Stimulated activated CD8-positive, alpha-beta memory T cell treated with anti-CD3 and anti-CD28 coated beads, Interleukin-4, amount 100 ng/mL, for 24 hours (primary cell): ENCODE measurements at regions not wholly inside any gene's neighbourhood (a gene's known extent, or its start where the extent isn't known, plus 50 kb on each side); places are given as distances from the start of the nearest gene placed in this dataset.

Source experiments
- DNase-seq: peaks from one replicate; pipeline ENCODE4 v3.0.0-alpha.2; 2020; ENCODE audit warnings: low read depth

DNA sequence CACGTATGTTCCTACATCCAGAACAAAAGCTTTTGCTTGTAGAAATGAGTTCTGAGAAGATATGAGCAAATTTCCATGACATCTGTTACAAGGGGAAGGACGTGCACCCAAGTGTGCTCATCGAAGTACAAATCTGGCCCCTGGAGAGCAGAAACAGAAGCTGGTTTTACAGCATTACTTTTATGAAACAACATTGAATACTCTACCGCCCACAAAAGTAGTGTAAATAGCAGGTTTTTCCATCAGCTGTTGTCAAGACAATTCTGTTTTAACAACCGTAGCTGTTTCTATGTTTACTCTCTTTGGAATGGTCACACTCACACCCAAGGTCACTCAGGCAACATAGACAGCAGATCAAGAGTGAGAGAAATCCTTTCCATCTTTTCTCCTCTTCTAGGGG lies 114.2 kb upstream of the SSTR4 start:
- no peak for DNase-seq

DNA sequence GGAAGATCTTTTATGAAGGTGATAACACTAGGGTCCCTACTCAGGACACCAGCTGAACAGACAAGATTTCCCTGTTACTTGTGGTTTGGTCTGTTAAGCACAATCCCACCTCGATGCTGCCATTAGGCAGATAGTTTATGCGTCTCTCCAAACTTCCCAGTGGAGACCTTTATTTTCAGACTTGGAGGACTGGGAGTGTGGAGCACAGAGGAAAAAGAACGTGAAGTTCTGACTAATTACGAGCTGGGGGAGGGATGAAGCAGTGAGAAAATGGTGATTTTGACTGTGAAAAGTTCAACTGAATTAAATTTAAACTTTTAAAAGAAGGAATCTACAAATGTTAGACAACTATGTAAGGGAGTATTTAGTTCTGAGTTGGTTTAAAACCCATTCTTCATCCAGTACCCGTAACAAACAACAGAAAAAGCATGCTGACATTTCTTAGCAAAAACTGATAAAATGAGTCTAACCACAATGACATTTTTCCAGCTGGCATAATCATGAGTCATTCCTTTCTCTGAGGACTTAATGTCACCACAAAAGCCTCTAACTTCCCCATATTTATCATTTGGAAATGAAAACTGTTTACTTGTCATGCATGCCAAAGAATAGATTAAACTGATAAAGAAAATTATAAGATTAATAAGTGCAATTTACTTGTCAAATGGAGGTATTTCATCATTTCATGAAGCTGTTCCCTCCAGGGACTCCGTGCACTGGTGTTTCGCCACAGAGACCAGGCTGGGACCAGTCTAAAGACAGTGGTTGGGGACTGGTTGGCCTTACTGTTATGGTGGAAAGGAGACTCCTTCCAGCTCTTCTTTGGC lies 113.3 kb upstream of the SSTR4 start:
- DNase-seq = no peak

DNA sequence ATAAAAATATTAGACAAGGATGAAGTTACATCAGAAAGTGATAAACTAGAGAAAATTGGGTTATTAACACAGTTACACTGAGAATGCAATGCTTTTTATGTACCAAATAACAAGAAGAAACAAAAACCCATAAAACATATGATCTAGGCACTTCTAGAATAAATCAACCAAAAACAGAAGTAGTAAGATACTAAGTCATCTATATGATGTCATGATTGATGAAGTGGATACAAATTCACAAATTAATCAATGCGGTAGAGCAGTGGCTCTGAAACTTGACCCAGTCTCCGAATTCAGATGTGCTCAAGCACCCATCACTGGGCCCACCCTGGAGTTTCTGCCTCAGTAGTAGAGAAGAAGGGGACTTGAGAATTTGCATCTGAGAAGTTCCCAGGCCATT lies 112.1 kb upstream of the SSTR4 start:
- no peak for DNase-seq

DNA sequence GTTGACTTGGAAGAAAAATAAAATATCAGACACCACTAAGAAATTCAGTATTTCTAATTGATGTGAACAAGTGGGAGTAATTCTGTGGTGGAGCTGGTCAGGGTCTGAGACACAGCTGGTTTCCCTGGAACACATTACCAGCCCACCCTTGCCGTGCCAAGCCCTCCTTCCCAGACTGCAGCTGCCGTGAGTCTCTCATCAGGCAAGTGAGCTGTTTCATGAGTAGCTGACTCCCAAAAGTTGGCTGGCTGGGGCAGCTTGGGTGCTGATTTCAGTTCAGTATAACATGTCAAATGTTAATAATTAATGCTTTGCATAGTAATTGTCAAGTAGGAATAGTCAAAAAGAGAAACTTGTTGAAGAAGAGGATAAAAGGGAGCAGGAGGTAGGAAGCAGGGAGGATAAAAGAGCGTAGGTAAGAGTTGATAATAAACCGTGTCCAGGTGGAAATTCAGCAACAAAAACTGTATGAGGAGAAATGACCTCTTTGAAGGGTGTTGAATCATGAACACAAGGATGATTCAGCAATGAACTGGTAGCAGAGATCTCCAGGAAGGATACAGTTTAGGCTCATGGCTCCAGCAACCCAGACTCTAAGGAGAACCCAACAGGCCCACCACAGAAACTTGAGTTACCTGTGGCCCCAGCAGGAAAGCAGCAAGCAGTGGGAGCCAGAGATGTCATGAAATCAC lies 110.9 kb upstream of the SSTR4 start:
- no peak for DNase-seq

DNA sequence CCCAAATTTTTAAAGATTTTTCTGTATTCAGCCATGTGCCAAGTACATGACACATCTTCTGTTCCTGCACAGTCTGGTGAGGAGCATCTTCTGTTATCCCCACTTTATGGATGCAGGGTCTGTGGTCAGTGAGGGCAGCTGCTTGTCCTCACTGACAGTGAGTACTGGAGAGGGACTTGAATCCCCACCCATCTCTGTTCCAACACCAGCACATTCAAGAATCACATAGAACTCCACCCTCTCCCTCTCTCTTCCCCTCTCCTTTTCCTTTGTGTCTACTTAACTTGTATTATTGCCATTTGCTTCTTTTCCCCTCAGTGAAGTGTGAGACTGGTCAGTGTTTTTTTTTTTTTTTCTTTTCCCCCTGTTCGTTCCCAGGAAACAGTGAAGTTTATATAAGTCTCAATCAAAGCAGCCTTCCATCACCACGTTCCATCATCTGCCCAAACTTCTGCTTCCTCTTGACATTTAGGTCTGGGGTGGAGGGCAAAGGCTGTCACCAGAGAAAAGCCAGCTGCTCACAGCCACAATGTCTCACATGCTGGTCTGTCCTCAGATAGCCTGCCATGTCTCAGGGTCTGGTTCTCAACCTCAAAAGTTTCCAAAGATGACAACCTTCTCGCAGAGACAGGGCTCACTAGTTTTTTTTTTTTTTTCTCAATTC lies 110.0 kb upstream of the SSTR4 start:
- DNase-seq = no peak

DNA sequence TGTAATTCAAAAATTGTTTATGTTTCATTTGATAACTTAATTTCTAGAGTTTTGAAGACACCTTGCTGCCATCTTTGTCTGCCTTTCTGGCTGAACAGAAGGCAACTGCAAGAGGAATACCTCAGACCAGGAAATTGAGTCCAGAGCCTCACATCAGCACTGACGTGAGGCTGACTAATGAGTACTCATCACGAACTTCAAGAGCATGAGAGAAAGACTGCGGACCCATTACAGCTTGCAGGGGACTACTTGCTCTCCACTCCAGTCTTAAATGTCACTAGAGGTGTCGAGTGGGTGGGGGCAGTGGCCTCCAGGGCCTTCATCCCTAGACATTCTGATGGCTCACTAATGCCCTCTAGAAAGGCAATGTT lies 109.5 kb upstream of the SSTR4 start:
- no peak for DNase-seq

DNA sequence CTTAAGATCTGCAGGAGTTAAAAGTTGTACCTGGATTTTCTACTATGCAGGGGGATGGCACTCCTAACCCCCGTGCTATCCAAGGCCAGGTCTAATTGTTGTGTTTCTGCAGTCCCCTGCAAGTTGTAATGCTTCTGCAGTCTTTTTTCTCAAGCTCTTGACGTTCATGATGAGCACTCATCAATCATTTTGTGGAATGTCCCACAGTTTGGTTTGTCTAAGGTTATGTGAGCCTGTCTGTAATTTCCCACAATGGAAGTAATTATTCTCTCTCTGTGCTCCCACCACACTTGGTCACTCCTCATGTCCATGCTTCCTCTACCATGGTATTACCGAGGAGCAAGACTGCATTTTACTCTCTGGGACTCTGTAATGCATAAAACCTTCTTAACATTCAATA lies 107.6 kb upstream of the SSTR4 start:
- no peak for DNase-seq

DNA sequence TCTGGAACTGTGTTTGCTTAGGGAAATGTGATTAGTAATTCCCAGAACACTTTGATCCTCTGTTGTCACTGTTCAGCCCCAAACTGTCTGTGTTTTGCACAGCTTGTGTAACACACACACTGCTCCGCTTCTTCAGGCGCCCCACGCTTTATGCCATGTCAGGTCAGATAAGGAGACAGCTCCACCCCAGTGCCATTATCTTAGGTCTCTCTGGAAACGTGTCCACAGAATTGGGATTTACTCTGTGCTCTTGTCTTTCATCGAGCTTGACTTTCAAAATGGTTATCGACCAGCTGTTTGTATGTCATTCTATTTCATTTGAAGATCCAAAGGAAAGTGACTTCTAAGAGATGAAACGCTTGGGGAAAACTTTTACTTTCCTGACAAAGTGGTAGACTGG lies 106.4 kb upstream of the SSTR4 start:
- DNase-seq = no peak

DNA sequence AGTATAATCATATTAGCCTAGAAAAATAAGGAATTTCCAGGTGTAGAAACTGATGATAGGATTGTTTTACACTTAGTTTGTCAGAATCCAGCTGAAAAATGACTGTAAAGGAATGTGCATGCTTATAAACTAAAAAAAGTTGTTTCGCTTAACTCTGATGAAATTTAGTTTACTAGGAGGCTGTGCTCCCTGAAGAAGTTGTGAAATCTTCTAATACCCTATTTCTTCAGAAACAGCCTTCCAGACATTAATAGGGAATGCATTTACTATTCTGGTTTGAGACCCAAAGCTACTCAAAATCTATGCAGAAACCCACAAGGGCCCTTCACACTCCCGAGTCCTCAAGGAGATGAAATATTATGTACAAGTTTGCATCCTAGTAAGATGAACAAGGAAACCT lies 105.5 kb upstream of the SSTR4 start:
- DNase-seq = no peak

DNA sequence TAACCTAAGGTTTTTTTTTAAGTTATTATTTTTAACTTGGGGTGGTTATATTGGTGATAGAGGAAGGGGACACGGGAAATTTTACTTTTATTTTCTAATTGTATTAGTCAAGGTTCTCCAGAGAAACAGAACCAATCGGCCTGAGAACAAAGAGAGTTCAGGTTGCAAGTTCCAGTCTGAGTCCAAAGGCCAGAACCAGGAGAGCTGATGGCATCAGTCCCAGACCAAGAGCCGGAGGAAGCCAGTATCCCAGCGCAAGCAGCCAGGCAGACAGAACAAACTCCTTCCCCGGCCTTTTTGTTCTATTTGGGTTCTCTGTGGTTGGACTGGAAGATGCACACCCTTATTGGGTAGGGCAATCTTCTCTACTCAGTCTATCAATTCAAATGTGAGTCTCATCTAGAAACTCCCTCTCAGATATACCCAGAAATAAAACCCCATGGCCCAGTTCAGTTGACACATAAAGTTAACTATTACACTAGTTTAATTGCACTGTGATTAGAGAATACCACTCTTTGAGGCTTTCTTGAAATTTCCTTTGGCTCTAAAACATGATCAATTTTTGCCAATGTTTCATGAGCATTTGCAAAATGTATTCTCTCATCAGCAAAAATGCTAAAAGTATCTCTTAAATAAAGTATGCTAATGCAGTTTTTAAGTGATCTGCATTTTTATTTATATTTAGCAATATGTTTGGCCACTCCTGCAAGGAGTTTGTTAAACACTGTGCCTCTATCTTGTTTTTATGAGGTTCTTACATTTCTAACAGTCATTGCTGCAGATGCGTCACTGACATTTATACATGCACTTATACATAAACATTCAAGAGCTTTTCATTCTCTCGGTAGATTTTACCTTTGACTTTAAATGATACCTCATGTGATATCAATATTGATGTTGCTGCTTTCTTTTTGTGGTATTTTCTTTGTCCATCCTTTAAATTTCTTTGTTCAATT lies 103.2 kb upstream of the SSTR4 start:
- no peak for DNase-seq

DNA sequence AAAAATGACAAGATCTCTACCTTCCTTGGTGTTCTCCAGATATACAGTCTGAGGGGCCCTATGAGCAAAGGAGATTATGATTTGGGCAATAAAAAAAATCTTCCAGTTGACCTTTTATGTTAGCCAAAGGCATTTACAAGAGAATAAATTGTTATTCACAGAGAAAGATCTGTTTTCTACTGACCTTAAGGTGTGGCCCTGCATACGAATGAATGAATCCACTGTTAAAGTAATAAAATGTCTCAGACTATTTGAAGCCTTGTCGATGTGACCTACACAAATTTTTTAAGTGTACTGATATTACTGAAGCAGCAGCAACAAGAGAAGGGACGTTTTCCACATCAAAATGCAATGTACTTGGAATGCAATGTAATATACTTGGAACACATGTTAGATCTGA lies 95.9 kb upstream of the SSTR4 start:
- DNase-seq = no peak

DNA sequence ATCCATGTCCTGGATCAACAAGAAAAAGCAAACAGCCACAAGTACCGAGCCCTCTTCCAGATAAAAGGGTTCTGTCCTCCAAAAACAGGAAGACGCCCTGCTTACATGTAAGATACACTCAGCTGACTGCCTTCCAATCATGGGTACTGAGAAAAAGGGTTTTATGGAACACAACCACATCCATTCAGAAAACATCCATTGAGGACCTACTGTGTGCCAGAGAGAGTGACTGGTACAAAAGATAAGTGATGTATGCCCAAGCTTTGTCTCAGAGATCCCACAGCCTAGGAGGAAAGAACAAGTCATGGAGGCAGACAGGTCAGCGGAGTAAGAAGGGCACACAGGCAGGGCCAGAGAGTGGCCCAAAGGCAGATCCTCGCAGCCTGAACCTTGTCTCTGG lies 94.8 kb upstream of the SSTR4 start:
- DNase-seq = no peak

DNA sequence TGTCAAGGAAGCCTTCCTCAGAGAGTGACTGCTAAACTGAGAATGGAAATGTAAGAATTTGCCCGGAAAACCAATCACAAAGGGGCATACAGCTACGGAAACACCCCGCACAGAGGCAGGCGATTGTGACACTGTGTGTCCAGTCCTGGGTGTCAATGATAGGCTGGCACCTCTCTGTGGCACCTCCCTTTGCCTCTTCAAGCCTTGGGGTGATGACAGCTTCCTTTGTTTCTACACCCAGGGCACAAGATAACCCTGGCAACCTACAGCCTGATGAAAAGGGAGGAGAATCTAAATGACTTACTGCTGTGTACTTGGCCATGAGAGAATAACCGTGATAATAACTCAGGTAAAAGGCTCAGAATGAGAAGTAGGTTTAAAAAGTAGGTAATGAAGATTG lies 93.6 kb upstream of the SSTR4 start:
- no peak for DNase-seq

DNA sequence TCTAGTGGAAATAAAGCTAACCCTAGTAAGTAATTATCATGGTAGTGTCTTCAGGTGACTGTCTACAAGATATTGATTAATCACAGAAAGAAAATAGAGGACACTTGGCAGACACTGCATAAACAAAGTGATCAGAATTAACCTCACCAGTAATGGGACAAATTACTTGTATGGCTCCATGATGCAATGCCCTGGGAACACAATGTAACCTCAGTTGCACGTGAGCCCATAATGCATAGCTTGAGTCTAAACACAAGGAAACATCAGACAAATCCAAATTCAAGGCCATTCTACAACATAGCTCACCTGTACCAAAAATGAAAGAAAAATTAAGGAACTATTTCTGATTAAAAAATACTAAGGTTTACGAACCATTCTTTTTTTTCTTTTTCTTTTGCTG lies 92.4 kb upstream of the SSTR4 start:
- no peak for DNase-seq

DNA sequence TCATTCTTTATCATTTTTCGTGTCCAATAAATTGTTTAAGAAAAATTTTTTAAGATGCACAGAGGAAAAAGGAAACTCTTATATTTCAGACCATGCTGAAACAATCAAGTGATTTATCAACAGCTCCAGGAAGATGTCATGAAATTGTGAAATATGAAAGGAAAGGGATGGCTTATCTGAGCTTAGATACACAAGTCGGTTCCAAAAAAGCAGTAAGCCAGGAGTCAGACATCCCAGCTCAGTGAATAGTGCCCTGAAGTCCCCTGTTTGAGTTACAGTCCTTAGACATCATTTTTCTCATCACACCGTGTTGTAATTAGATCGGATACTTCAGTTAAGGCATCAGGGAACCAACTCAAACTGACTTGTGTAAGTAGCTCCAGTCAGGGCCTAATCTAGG lies 91.0 kb upstream of the SSTR4 start:
- DNase-seq = no peak

DNA sequence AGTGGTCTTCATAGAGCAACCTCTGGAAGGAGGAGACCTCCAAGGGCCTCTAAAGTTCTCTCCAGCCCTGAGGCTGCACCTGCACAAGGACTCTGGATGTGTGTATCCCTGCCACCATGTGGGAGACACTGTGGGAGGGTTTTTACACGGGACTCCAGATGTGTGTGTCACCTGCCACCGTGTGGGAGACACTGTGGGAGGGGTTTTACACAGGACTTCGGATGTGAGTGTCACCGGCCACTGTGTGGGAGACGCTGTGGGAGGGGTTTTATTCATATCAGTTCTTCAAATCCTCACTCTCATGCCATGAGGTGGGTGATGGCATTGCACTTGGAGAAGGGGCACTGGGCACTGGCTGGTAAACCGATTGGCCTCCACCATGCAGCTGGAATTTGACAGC lies 90.2 kb upstream of the SSTR4 start:
- DNase-seq = no peak

DNA sequence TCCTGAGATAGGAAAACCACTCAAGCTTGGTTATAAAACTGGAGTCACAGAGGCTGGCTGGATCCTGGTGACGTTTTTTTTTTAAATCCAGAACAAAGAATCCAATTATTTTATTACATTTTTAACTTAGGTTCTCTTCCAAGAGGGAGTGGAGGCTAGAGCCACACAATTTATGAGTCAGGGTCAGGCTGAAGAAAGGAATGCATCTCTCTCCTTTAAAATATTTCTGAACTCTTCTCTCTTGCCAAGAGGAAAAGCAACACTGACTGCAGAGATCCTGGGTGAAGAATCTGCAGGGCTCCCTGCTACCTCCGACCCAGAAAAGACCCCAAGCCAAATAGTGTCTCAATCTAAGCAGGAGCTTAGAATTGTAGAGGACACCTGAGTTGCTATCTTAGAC lies 88.5 kb upstream of the SSTR4 start:
- DNase-seq = no peak

DNA sequence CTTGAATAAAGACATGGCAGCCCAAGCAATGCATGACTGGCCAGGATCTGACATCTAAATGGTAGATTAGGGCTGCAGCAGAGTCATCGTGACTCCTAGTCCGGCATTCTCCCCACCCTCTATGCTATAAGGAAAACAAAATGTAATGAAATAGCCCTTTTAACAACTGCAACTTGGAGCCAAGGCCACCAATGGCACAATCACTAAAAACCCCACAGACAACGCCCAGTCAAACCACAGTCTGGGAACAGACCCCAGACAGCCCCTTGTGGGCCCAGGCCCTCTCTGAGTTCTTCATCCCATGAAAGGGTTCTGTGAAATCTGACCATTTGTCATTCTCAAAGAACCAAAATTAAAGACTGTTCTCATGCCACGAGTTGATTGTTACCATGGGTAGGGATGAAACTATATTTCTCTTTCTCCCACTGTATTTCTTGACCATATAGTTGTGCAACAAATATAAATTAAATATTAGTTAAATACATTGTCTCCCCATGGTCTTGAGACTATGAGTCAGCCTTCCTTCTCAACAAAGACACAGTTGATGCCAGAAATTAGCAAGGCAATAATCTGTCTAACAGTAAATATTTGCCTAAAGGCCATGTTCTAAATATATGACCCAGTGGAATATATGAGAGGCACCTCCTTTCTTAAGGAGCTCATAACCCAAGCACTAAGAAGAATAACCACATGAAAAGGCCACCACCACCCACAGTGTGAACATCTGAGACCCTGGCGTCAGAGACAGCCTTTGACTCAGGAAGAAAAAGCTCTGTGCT lies 85.6 kb upstream of the SSTR4 start:
- no peak for DNase-seq

DNA sequence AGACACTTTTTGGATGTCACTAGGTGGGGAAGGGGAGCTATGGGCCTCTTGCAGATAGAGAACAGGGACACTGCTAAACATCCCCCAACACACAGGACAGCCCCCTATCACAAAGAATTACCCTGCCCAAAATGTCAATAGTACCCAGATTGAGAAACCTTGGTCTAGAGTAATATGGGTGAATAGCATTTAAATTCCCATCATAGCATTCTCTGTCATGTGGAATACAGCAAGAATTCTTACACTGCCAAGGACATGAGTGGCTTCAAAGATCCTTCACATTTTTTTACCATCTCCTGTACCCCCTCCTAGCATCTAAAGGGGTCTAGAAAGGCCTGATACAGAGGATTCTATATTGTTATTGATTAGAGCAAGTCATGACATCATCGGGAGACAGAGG lies 83.1 kb upstream of the SSTR4 start:
- DNase-seq = no peak

DNA sequence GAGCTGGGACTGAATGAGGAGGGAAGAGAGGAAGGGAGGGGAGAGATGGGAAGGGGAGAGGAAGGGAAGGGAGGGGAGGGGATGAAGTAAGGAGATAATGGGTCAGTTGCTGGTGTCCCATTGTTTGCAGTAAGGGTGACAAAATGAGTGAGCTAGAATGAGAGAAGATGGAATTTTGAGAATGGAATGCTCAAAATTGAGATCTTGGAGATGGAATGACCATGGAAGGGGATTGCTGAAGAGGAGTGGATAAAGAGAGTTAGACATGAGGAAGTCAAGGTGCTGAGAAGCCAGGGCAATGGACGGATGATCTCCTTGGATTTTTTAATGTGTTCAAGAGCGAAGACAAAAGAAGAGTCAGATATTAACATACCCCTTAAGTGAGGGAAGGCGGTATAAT lies 80.5 kb upstream of the SSTR4 start:
- no peak for DNase-seq

DNA sequence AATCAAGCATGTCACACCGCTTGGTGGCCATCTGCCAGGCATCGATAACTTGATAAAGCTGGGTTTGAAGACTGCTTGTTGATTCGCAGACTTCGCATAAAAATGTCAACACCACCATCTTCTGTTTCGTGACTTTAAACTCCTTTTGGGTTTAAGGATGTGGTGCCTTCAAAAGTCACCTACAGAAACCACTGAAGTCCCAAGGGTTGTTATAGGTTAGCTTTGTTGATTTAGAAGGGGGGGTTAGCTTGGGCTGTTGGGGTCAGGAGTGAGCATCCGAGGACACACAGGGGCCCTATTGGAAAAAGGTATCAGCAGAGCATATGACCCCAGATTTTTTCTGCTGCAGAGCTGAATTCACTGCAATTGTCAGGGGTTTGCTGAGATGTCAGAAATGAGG lies 76.7 kb upstream of the SSTR4 start:
- no peak for DNase-seq
